Stomach (tissue), 4 donors: ENCODE measurements at regions not wholly inside any gene's neighbourhood (a gene's known extent, or its start where the extent isn't known, plus 50 kb on each side); places are given as distances from the start of the nearest gene placed in this dataset.

Experiments used
- EP300 ChIP-seq: sonication (generic); formaldehyde crosslinking; IDR thresholded peaks from one replicate; pipeline ENCODE4 v1.6.1; 2017; ENCODE audit warnings: antibody characterized with exemption
- POLR2A ChIP-seq, 4 donors: fragments of 450-650 bp; IDR thresholded peaks; one replicate each; pipeline ENCODE4 v1.6.1; 2016; ENCODE audit warnings: antibody characterized with exemption in 4 of 4, control low read depth in 2 of 4, mild to moderate bottlenecking in 1 of 4, moderate library complexity in 1 of 4
- TF ChIP-seq, protein P1 (sequence below), 7 experiments: fragments of 450-650 bp in 4 of 7; fragments of 200-600 bp in 3 of 7; sonication (generic) in 3 of 7; IDR thresholded peaks; one replicate each; pipeline ENCODE4 v1.5.1; 2016 to 2019; ENCODE audit warnings: antibody characterized with exemption in 7 of 7, control low read depth in 2 of 7, mild to moderate bottlenecking in 1 of 7

DNA sequence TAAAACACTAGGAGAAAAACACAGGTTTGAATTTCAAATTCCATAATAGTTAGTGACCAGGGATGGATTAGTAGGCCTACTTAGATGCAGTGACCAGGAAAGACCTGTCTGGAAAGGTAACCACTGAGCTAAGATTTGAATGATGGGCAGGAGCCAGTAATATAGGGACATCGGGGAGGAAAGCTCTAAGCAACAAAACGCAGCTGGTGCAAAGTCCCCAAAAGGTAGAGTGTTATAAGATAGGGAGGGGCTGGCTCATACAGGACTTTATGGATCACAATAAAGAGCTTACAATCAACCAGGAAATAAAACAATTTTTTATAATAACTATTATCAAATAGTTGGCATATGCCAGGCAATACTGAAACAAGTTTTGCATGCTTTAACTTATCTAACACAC is 849.4 kb downstream of the LRRTM4 start:
- TF ChIP-seq, protein P1, sequence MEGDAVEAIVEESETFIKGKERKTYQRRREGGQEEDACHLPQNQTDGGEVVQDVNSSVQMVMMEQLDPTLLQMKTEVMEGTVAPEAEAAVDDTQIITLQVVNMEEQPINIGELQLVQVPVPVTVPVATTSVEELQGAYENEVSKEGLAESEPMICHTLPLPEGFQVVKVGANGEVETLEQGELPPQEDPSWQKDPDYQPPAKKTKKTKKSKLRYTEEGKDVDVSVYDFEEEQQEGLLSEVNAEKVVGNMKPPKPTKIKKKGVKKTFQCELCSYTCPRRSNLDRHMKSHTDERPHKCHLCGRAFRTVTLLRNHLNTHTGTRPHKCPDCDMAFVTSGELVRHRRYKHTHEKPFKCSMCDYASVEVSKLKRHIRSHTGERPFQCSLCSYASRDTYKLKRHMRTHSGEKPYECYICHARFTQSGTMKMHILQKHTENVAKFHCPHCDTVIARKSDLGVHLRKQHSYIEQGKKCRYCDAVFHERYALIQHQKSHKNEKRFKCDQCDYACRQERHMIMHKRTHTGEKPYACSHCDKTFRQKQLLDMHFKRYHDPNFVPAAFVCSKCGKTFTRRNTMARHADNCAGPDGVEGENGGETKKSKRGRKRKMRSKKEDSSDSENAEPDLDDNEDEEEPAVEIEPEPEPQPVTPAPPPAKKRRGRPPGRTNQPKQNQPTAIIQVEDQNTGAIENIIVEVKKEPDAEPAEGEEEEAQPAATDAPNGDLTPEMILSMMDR (IDR thresholded peaks at IDR 0.05): no peak
- TF ChIP-seq EP300: no peak
- TF ChIP-seq POLR2A (IDR thresholded peaks at IDR 0.05): no peak
